HUES48 (cell line): ENCODE measurements at regions not wholly inside any gene's neighbourhood (a gene's known extent, or its start where the extent isn't known, plus 50 kb on each side); places are given as distances from the start of the nearest gene placed in this dataset.

Experiments used
- H3K27ac ChIP-seq: one replicate; pipeline ENCODE4 v1.7.0; 2013; ENCODE audit warnings: low read depth, low read length, inconsistent platforms
- H3K27me3 ChIP-seq: 2 replicates; pipeline ENCODE4 v1.6.1; 2013; ENCODE audit warnings: mild to moderate bottlenecking, low read length; ENCODE audit not compliant: control insufficient read depth, insufficient read depth
- H3K36me3 ChIP-seq: 2 replicates; pipeline ENCODE4 v1.6.1; 2013; ENCODE audit warnings: low read length; ENCODE audit not compliant: control insufficient read depth, insufficient read depth
- H3K4me1 ChIP-seq: 2 replicates; pipeline ENCODE4 v1.6.1; 2013; ENCODE audit warnings: mild to moderate bottlenecking, low read length; ENCODE audit not compliant: control insufficient read depth, insufficient read depth
- H3K4me3 ChIP-seq: 2 replicates; pipeline ENCODE4 v1.5.1; 2013; ENCODE audit warnings: mild to moderate bottlenecking, low read depth, low read length
- H3K9ac ChIP-seq: 2 replicates; pipeline ENCODE4 v1.6.1; 2013; ENCODE audit warnings: mild to moderate bottlenecking, low read depth, low read length, moderate library complexity
- H3K9me3 ChIP-seq: 2 replicates; pipeline ENCODE4 v1.6.1; 2013; ENCODE audit warnings: low read length; ENCODE audit not compliant: control insufficient read depth, insufficient read depth

DNA sequence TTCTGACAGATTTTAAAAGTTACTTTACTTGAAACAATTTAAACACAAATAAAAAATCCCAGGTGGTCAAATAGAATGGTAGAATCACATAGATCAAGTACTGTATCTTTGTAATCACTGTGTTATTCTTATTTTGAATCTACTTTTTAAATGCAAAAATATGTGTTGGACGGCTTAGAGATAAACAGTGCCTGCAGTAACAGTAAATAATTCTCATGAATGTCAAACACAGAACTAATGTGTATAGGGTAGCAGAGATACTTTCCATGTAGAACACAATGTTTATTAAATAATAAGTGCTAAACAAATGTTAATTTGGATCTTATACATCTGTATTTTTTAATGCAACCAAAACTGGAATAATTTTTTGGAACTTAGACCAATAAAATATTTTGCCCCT, 1199.4 kb downstream of the SORCS1 start:
- H3K27ac ChIP-seq = no peak overlapping the region
- H3K4me3 ChIP-seq = no peak overlapping the region
- H3K27me3 ChIP-seq = no peaks in the 10 kb centered on the region
- no peaks in the 10 kb centered on the region for H3K9me3 ChIP-seq
- H3K9ac ChIP-seq = no peak overlapping the region
- no peaks in the 10 kb centered on the region for H3K36me3 ChIP-seq
- no peaks in the 10 kb centered on the region for H3K4me1 ChIP-seq

DNA sequence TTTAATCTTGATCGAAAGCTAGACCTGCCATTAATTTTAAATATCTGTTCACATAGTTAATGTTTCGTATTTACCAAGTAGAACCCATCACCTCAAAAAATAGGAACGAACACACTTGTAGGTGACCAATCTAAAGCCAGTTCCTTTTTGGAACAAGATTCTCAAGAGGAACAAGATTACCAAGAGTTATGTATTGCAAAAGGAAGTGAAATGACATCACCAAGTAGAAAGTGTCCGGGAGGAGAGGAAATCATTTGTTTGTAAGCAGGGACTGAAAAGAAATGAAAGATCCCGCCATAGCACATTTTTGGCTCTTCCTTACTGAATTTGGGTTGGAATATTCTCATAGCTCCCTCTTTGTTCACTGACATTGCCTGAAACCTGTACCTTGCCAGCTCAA, 1200.5 kb downstream of the SORCS1 start:
- H3K4me1 ChIP-seq = no peaks in the 10 kb centered on the region
- no peak overlapping the region for H3K4me3 ChIP-seq
- H3K9me3 ChIP-seq = no peaks in the 10 kb centered on the region
- H3K9ac ChIP-seq = no peak overlapping the region
- H3K27ac ChIP-seq = no peak overlapping the region
- H3K27me3 ChIP-seq = no peaks in the 10 kb centered on the region
- no peaks in the 10 kb centered on the region for H3K36me3 ChIP-seq

DNA sequence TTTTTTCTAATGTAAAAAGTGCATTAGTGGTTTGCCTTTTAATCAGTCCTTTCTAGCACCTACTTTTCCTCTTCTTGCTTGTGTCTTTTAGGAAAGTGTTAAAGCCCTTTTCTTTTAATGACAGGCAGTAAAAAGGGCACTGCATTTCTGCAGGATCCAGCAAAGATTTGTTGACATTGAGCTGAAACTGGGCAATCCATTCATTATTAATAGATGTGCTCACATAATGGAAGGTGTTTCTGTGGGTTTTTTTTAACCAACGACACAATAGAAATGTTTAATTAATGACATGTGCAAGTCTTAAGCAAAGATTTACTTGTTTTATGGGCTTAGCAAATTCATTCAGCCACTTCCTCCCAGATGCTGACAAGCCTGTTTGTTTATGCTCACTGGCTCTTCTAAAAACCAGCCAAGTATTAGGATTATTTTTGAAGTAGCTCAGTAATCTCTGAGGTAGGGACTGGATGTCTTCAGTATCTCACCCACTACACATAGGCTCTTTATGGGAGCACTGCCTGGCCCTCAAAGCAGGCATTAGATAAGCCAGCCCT, 1201.1 kb downstream of the SORCS1 start:
- H3K27ac ChIP-seq = no peak overlapping the region
- H3K9ac ChIP-seq = no peak overlapping the region
- H3K36me3 ChIP-seq = no peaks in the 10 kb centered on the region
- no peaks in the 10 kb centered on the region for H3K27me3 ChIP-seq
- H3K4me3 ChIP-seq = no peak overlapping the region
- no peaks in the 10 kb centered on the region for H3K4me1 ChIP-seq
- no peaks in the 10 kb centered on the region for H3K9me3 ChIP-seq

DNA sequence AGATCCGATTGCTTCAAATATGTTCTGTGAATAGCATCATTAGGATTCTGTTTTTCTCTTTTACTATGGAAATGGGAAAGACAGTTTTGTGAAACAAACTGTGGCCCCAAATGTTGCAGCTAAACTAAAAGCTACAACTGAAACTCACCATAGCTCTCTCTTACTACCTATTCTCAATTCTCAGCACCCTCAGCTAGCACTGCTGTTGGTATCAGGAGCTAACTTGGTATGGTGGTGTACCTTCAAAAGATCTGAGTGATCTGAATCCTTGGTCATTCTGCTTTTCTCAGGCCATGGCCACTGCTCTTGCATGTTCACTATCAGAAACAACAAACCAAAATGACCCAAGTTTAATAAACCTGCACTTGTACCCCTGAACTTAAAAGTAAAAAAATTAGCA, 1208.0 kb downstream of the SORCS1 start:
- H3K27me3 ChIP-seq = no peaks in the 10 kb centered on the region
- no peaks in the 10 kb centered on the region for H3K9me3 ChIP-seq
- H3K9ac ChIP-seq = no peak overlapping the region
- H3K27ac ChIP-seq = no peak overlapping the region
- no peak overlapping the region for H3K4me3 ChIP-seq
- no peaks in the 10 kb centered on the region for H3K36me3 ChIP-seq
- peaks cover 17% of the 10 kb centered on the region for H3K4me1 ChIP-seq

DNA sequence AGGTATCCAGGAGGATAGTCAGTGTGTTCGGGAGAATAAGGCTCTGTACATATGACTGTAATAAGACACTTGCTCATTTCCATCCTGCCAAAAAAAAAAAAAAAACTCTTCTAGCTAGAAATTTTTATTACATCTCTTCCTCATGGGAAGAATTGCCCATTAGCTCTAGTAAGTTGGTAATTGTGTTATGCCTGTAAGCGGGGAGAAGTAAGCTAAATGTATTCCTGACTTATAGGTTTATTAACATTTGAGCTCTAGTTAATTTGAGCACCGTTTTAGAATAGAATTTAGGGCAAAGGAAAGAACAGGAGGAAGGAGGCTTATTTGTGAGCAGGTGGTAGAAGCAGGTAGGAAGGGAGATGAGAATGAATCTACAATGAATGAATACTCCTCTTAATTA, 1210.6 kb downstream of the SORCS1 start:
- H3K27me3 ChIP-seq = no peaks in the 10 kb centered on the region
- H3K9me3 ChIP-seq = no peaks in the 10 kb centered on the region
- no peak overlapping the region for H3K27ac ChIP-seq
- H3K4me1 ChIP-seq = peaks cover 17% of the 10 kb centered on the region
- H3K4me3 ChIP-seq = no peak overlapping the region
- H3K9ac ChIP-seq = no peak overlapping the region
- no peaks in the 10 kb centered on the region for H3K36me3 ChIP-seq

DNA sequence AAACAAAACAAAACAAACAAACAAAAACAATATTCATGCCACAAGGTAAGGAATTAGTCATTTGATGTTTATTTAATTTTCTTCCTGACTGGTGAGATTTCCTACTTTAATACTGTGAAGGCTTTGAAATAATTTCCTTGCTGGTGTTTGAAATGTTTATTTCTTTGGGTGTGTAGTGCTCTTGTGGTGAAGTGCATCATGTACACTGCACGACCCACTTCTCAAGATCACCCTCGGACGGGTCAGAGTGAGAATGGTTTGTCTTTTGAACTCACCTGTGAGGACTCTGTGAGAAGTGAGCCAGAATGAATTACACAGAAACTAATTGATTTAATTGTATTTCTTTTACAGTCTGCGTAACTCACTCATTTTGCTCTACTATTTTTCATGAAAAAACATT, 1211.5 kb downstream of the SORCS1 start:
- peaks cover 17% of the 10 kb centered on the region for H3K4me1 ChIP-seq
- H3K4me3 ChIP-seq = no peak overlapping the region
- no peak overlapping the region for H3K27ac ChIP-seq
- H3K9me3 ChIP-seq = no peaks in the 10 kb centered on the region
- no peak overlapping the region for H3K9ac ChIP-seq
- no peaks in the 10 kb centered on the region for H3K27me3 ChIP-seq
- H3K36me3 ChIP-seq = no peaks in the 10 kb centered on the region

DNA sequence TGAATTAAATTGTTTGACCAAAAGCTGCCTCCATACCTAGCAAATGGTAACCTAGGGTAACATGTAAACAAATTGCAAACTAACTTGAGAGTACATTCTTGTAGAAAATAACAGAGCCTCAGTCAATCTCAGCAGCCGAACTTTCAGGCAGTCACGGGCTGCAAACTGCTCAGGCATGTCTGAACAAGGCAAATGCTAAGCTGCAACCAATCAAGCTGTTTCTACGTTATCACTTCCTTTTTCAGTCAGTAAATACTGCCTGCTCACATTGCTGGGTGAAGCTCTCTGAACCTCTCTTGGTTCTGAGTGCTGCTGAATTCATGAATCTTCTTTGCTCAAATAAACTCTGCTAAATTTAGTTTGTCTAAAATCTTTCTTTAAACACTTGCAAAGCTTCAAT, 1212.4 kb downstream of the SORCS1 start:
- Histone ChIP-seq H3K9me3 (no peaks in the 10 kb centered on the region), H3K4me3 (no peak overlapping the region), H3K27me3 (no peaks in the 10 kb centered on the region), H3K9ac (no peak overlapping the region), H3K4me1 (peaks cover 17% of the 10 kb centered on the region), H3K36me3 (no peaks in the 10 kb centered on the region), H3K27ac (peak overlapping the region; percentile 13)

DNA sequence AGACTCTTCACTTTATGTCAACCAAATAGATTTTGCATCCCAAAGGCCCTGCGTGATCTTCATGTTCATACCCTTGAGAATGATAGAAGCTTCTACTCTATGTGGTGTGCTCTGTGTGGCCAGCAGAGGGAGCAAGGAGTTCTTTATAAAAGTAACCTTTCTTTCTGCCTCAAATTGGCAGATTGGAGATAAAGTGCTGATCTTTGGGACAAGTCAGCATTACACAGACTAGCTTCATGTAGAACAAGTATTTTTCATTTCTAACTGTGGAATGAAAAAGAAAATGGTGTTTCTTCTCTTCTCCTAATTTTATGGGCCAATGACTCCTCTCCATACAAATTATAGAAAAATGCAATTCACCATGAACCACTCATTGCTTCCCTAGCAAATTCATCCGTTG, 1214.1 kb downstream of the SORCS1 start:
- Histone ChIP-seq H3K27me3 (no peaks in the 10 kb centered on the region), H3K9me3 (no peaks in the 10 kb centered on the region), H3K9ac (no peak overlapping the region), H3K36me3 (no peaks in the 10 kb centered on the region), H3K27ac (no peak overlapping the region), H3K4me1 (peaks cover 17% of the 10 kb centered on the region), H3K4me3 (no peak overlapping the region)

DNA sequence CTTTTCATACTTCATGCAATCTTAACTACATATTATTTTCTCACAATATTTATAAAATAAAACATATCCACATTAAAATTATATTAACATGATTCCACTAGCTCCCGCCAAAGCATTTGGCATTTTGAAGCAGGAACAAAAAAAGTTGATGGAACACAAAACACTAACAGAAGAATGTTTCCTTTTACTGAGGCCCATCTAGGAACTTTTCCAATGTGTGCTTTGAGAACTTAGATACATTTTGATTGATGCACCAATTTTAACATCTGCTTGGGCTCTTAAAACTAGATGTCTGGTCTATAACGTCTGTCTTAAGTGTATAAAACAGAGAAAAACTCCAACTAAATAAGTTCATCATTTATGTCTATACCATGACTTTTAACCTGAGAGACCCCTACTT, 1214.8 kb downstream of the SORCS1 start:
- H3K4me3 ChIP-seq = no peak overlapping the region
- H3K4me1 ChIP-seq = peaks cover 17% of the 10 kb centered on the region
- H3K27ac ChIP-seq = no peak overlapping the region
- H3K27me3 ChIP-seq = no peaks in the 10 kb centered on the region
- H3K36me3 ChIP-seq = no peaks in the 10 kb centered on the region
- H3K9me3 ChIP-seq = no peaks in the 10 kb centered on the region
- H3K9ac ChIP-seq = no peak overlapping the region

DNA sequence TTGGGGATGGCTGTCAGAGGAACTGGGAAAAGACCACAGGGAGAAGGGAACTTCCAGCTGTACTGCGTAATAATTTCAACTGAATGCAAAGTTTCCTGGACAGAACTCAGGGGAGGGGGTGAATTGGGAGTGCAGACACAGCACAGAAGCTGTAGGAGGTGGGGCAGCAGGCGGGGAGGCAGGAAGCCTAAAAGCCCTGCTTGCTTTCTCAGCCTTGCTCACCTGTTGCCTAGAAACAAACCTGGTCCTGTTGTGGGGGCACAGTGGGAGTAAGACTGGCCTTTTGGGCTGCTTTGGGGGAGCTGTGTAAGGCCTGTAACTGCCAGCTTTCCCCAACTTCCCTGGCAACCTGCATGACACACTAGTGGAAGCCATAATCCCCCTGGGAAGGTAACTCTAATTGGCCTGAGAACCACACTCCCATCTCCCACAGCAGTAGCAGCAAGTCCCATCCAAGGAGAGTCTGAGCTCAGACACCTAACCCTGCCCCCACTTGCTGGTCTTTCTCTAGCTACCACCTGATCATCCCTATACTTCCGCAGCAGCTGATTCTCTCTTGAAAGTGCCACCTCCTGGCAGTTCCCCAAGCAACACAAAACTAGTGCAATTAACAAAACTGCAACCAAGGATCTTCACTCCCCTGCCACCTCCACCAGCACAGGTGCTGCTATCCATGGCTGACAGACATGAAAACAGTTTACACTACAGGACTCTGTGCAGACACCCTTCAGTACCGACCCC, 1239.3 kb downstream of the SORCS1 start:
- H3K4me3 ChIP-seq = no peak overlapping the region
- no peaks in the 10 kb centered on the region for H3K27me3 ChIP-seq
- no peak overlapping the region for H3K27ac ChIP-seq
- peaks cover 7% of the 10 kb centered on the region for H3K4me1 ChIP-seq
- no peaks in the 10 kb centered on the region; the same call in 1 of the 2 replicates for H3K9me3 ChIP-seq
- no peaks in the 10 kb centered on the region for H3K36me3 ChIP-seq
- H3K9ac ChIP-seq = no peak overlapping the region

DNA sequence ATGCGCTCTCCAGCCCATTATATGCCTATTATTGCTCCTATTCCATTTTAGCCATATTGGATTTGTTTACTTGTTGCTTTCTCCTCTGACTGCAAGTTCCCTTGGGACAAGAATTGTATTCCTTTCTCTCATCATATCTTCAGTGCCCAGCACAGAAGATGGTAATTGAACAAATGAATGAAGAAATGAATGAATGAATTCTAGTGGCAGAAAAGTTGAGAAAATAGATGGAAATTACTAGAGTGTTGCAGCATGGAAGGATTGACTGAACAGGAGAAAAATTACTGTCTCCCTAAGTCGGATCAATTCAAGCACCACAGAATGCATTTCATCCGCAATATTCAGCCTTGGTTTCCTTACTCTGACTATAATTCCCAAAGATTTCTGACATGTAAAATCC, 1243.2 kb downstream of the SORCS1 start:
- H3K36me3 ChIP-seq = no peaks in the 10 kb centered on the region
- H3K4me3 ChIP-seq = no peak overlapping the region
- H3K4me1 ChIP-seq = peaks cover 15% of the 10 kb centered on the region
- H3K9ac ChIP-seq = no peak overlapping the region
- H3K9me3 ChIP-seq = no peaks in the 10 kb centered on the region
- no peaks in the 10 kb centered on the region for H3K27me3 ChIP-seq
- no peak overlapping the region for H3K27ac ChIP-seq
